Keratinocyte (primary cell): ENCODE measurements at regions not wholly inside any gene's neighbourhood (a gene's known extent, or its start where the extent isn't known, plus 50 kb on each side); places are given as distances from the start of the nearest gene placed in this dataset.

Experiments used
- EZH2 ChIP-seq: IDR thresholded peaks from one replicate; pipeline ENCODE4 v1.6.1; 2012; ENCODE audit warnings: inconsistent platforms, mild to moderate bottlenecking, low read length, moderate library complexity
- TF ChIP-seq, protein P1 (sequence below), 3 experiments: IDR thresholded peaks in 1 of 3; conservative IDR thresholded peaks in 1 of 3; optimal IDR thresholded peaks in 1 of 3; 2 replicates in 2 of 3; 3 replicates in 1 of 3; pipeline versions ENCODE3 to v1.5.1; 2011; ENCODE audit warnings: low read length in 3 of 3, mild to moderate bottlenecking in 3 of 3, moderate library complexity in 2 of 3, control low read depth in 1 of 3, inconsistent platforms in 1 of 3; ENCODE audit not compliant: insufficient read depth in 2 of 3; ENCODE audit errors: extremely low read depth in 1 of 3

DNA sequence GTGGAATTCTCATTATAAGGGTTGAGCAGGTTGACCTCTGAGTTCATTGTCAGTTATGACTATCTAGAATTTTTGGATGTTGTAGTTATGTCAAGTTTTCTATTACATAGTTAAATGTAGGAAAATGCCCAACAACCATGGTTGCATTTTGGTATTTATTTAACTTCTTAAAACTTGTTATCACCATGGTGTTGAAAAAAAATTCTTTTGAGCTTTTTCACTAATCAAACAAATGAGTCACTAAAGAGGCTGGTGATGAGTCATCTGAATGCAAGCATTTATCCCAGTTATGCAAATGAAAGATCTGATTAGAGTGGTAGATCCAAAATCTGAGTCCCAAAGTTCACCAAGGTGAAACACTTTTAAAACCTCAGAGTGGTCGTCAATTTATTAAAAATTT lies 624.7 kb upstream of the IGFBP3 start:
- TF ChIP-seq, protein P1, sequence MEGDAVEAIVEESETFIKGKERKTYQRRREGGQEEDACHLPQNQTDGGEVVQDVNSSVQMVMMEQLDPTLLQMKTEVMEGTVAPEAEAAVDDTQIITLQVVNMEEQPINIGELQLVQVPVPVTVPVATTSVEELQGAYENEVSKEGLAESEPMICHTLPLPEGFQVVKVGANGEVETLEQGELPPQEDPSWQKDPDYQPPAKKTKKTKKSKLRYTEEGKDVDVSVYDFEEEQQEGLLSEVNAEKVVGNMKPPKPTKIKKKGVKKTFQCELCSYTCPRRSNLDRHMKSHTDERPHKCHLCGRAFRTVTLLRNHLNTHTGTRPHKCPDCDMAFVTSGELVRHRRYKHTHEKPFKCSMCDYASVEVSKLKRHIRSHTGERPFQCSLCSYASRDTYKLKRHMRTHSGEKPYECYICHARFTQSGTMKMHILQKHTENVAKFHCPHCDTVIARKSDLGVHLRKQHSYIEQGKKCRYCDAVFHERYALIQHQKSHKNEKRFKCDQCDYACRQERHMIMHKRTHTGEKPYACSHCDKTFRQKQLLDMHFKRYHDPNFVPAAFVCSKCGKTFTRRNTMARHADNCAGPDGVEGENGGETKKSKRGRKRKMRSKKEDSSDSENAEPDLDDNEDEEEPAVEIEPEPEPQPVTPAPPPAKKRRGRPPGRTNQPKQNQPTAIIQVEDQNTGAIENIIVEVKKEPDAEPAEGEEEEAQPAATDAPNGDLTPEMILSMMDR (optimal IDR thresholded peaks at IDR 0.05 in 1 of 3, IDR thresholded peaks at IDR 0.05 in 1 of 3, conservative IDR thresholded peaks at IDR 0.05 in 1 of 3; ENCODE audit: extremely low read depth in 1 of 3, insufficient read depth in 2 of 3, low read length in 3 of 3), result no peak
- no peak for TF ChIP-seq EZH2
